IMR-90 (cell line): ENCODE measurements at regions not wholly inside any gene's neighbourhood (a gene's known extent, or its start where the extent isn't known, plus 50 kb on each side); places are given as distances from the start of the nearest gene placed in this dataset.

Experiments used
- ATAC-seq: fragments of 200-7000 bp; cut with Tn5 transposase; 2 replicates; pipeline ENCODE4 v1.9.1; 2020; ENCODE audit warnings: low read depth, mild to moderate bottlenecking, moderate library complexity
- BruUV-seq: library from RNA; stranded (reverse); fragments of 400-500 nt; replicated peaks from 2 replicates; lab custom pipeline; 2021; lab: Mats Ljungman, UMichigan
- CTCF ChIA-PET: fragments of 300-600 bp; formaldehyde crosslinking; extraction: SDS; loops from one replicate; lab custom pipeline; 2021; ENCODE audit warnings: antibody characterized with exemption; lab: Yijun Ruan, JAX
- POLR2A ChIA-PET: fragments of 300-600 bp; sonication (Branson Sonifier 250); formaldehyde crosslinking; loops from one replicate; lab custom pipeline; 2022; ENCODE audit warnings: antibody characterized with exemption; ENCODE audit not compliant: unreplicated experiment; lab: Charles Lee
- DNase-seq: peaks from one replicate; pipeline ENCODE4 v3.0.0; 2013
- H2AFZ ChIP-seq: replicated peaks from 2 replicates; pipeline ENCODE3; 2013; ENCODE audit warnings: low read length, mild to moderate bottlenecking; ENCODE audit not compliant: poor library complexity
- H2AK5ac ChIP-seq: 2 replicates; pipeline ENCODE4 v1.6.1; 2013; ENCODE audit warnings: low read depth, low read length, inconsistent platforms
- H2AK9ac ChIP-seq: replicated peaks from 2 replicates; pipeline ENCODE3; 2013; ENCODE audit warnings: mild to moderate bottlenecking, low read depth, low read length, moderate library complexity; ENCODE audit not compliant: poor library complexity
- H2BK120ac ChIP-seq: 2 replicates; pipeline ENCODE4 v1.6.1; 2013; ENCODE audit warnings: low read depth, low read length, inconsistent platforms
- H2BK15ac ChIP-seq: 3 replicates; pipeline ENCODE4 v1.6.1; 2013; ENCODE audit warnings: low read depth, low read length, inconsistent platforms
- H2BK20ac ChIP-seq: 2 replicates; pipeline ENCODE4 v1.6.1; 2013; ENCODE audit warnings: low read depth, mild to moderate bottlenecking, inconsistent platforms, low read length, moderate library complexity
- H2BK5ac ChIP-seq: 2 replicates; pipeline ENCODE4 v1.6.1; 2013; ENCODE audit warnings: mild to moderate bottlenecking, low read depth, low read length, inconsistent platforms; ENCODE audit not compliant: poor library complexity, severe bottlenecking
- H3K14ac ChIP-seq: replicated peaks from 2 replicates; pipeline ENCODE4 v1.6.1; 2013; ENCODE audit warnings: low read depth, low read length, inconsistent platforms
- H3K18ac ChIP-seq: 2 replicates; pipeline ENCODE4 v1.6.1; 2013; ENCODE audit warnings: low read depth, low read length, control low read depth
- H3K23ac ChIP-seq: 2 replicates; pipeline ENCODE4 v1.6.1; 2013; ENCODE audit warnings: low read depth, low read length, inconsistent platforms
- H3K27ac ChIP-seq: 2 replicates; pipeline ENCODE4 v1.5.1; 2013; ENCODE audit warnings: mild to moderate bottlenecking, control low read depth, low read length; ENCODE audit not compliant: insufficient read depth
- H3K27me3 ChIP-seq: 2 replicates; pipeline ENCODE4 v1.6.1; 2013; ENCODE audit warnings: low read length; ENCODE audit not compliant: control insufficient read depth, insufficient read depth
- H3K36me3 ChIP-seq: 2 replicates; pipeline ENCODE4 v1.6.1; 2013; ENCODE audit warnings: low read length, mixed read lengths; ENCODE audit not compliant: control insufficient read depth, insufficient read depth
- H3K4ac ChIP-seq: 2 replicates; pipeline ENCODE4 v1.6.1; 2013; ENCODE audit warnings: low read depth, low read length, inconsistent platforms
- H3K4me1 ChIP-seq: 2 replicates; pipeline ENCODE4 v1.6.1; 2013; ENCODE audit warnings: low read length, mixed read lengths; ENCODE audit not compliant: control insufficient read depth, insufficient read depth
- H3K4me2 ChIP-seq: 2 replicates; pipeline ENCODE4 v1.6.1; 2013; ENCODE audit warnings: low read depth, mild to moderate bottlenecking, control low read depth, low read length, moderate library complexity
- H3K4me3 ChIP-seq: 2 replicates; pipeline ENCODE4 v1.5.1; 2013; ENCODE audit warnings: low read depth, mild to moderate bottlenecking, control low read depth, low read length, moderate library complexity; ENCODE audit not compliant: insufficient read depth
- H3K56ac ChIP-seq: 2 replicates; pipeline ENCODE4 v1.6.1; 2013; ENCODE audit warnings: low read length, inconsistent platforms; ENCODE audit not compliant: insufficient read depth; ENCODE audit errors: extremely low read depth
- H3K79me1 ChIP-seq, 2 experiments: 2 replicates each; pipeline ENCODE4 v1.6.1; 2013; ENCODE audit warnings: low read length in 2 of 2, inconsistent platforms in 1 of 2, low read depth in 1 of 2
- H3K9ac ChIP-seq: 2 replicates; pipeline ENCODE4 v1.6.1; 2013; ENCODE audit warnings: low read depth, low read length, control low read depth
- H3K9me1 ChIP-seq: 2 replicates; pipeline ENCODE4 v1.6.1; 2013; ENCODE audit warnings: low read length, inconsistent platforms; ENCODE audit not compliant: insufficient read depth
- H3K9me3 ChIP-seq: 2 replicates; pipeline ENCODE4 v1.6.1; 2013; ENCODE audit warnings: low read length; ENCODE audit not compliant: control insufficient read depth, insufficient read depth
- H4K20me1 ChIP-seq: 2 replicates; pipeline ENCODE4 v1.6.1; 2013; ENCODE audit warnings: low read length, inconsistent platforms; ENCODE audit not compliant: insufficient read depth
- H4K5ac ChIP-seq: 2 replicates; pipeline ENCODE4 v1.6.1; 2013; ENCODE audit warnings: mild to moderate bottlenecking, low read depth, low read length, control low read depth
- H4K8ac ChIP-seq, 2 experiments: 2 replicates each; pipeline ENCODE4 v1.6.1; 2013; ENCODE audit warnings: low read depth in 2 of 2, low read length in 2 of 2, control low read depth in 1 of 2, inconsistent platforms in 1 of 2
- H4K91ac ChIP-seq: 2 replicates; pipeline ENCODE4 v1.6.1; 2013; ENCODE audit warnings: low read depth, low read length, inconsistent platforms; ENCODE audit not compliant: insufficient read depth
- ELK1 ChIP-seq: fragments of 150-350 bp; IDR thresholded peaks from 2 replicates; pipeline ENCODE4 v1.6.1; 2016; ENCODE audit warnings: low read depth, mild to moderate bottlenecking, low read length, moderate library complexity, borderline replicate concordance
- MAFK ChIP-seq: IDR thresholded peaks from 2 replicates; pipeline ENCODE4 v1.6.1; 2012; ENCODE audit warnings: low read depth, low read length, improper control_type of control experiment
- WGBS, 2 experiments: methylation state at CpG; one replicate each; pipeline versions ENCODE4 v1.1.5 to v1.1.7; 2013; ENCODE audit warnings: missing lambda C conversion rate in 2 of 2; ENCODE audit not compliant: insufficient read length in 1 of 2; ENCODE audit errors: extremely low coverage in 2 of 2; 5-methylcytosine and 5-hydroxymethylcytosine counted together
- dilution Hi-C: fragments of 300-500 bp; cut with HindIII; formaldehyde crosslinking; loops from one replicate; pipeline ENCODE4 v1.14.3; 2018; ENCODE audit warnings: low sequenced_read_pairs; ENCODE audit not compliant: unreplicated experiment
- in situ Hi-C: fragments of 300-500 bp; cut with MboI; formaldehyde crosslinking; loops from 3 replicates; pipeline ENCODE4 v1.14.3; 2019; ENCODE audit warnings: low sequenced_read_pairs, inconsistent platforms, mixed read lengths
- intact Hi-C: fragments of 100-400 bp; cut with micrococcal nuclease; formaldehyde crosslinking; loops from 2 replicates; pipeline ENCODE4 v1.10.0; 2022

- Histone ChIP-seq H3K4me2 (no peak overlapping the region), H2AK5ac (no peak overlapping the region), H4K20me1 (no peaks in the 10 kb centered on the region), H3K18ac (no peak overlapping the region), H3K9me1 (no peaks in the 10 kb centered on the region), H3K14ac (no peak overlapping the region), H4K5ac (no peak overlapping the region), H2BK20ac (no peak overlapping the region), H2AK9ac (no peak overlapping the region), H3K27ac (no peak overlapping the region), H3K79me1 (no peaks in the 10 kb centered on the region), H3K4ac (no peak overlapping the region), H3K56ac (no peak overlapping the region), H3K23ac (no peak overlapping the region), H3K9ac (no peak overlapping the region), H2BK120ac (no peak overlapping the region), H3K27me3 (no peaks in the 10 kb centered on the region), H3K4me1 (no peaks in the 10 kb centered on the region), H3K4me3 (no peak overlapping the region), H2BK15ac (no peak overlapping the region), H3K9me3 (no peaks in the 10 kb centered on the region), H2AFZ (no peak overlapping the region), H4K91ac (no peak overlapping the region), H3K36me3 (no peaks in the 10 kb centered on the region), H4K8ac (no peak overlapping the region), H2BK5ac (no peak overlapping the region)
- no TSS peak for BruUV-seq
- WGBS, 2 experiments = no CpG with 5 or more reads among the region's 1 CpG
- CTCF ChIA-PET = no interaction called here
- no peak for TF ChIP-seq ELK1
- TF ChIP-seq MAFK = peak; percentile 63
- ATAC-seq (no peak), DNase-seq (no peak)
- POLR2A ChIA-PET = no interaction called here
- intact Hi-C loops = no loop called here
- dilution Hi-C loops = no loop called here
- in situ Hi-C loops = no loop called here
Measured at GRCh38 chr1:193579323-193579722, 392.9 kb upstream of the B3GALT2 start.
